ENCODE measurements at regions not wholly inside any gene's neighbourhood (a gene's known extent, or its start where the extent isn't known, plus 50 kb on each side); places are given as distances from the start of the nearest gene placed in this dataset.

GRCh38 chr11:110376021-110376420 is 53.7 kb upstream of the FDX1 start:
- DNase-seq (ENCODE audit: low spot score in 2 of 2) = no peak
- Mint-ChIP-seq H3K36me3 (no peaks in the 10 kb centered on the region), H3K4me1 (peaks cover 6% of the 10 kb centered on the region), H3K27ac (no peak overlapping the region), H3K4me3 (no peak overlapping the region), H3K9me3 (no peaks in the 10 kb centered on the region)
- no peak for ATAC-seq

- ATAC-seq (no peak), DNase-seq (ENCODE audit: low spot score in 2 of 2) (no peak)
- no peaks in the 10 kb centered on the region for H3K36me3 Mint-ChIP-seq
- H3K9me3 Mint-ChIP-seq = no peaks in the 10 kb centered on the region
- H3K4me1 Mint-ChIP-seq = peaks cover 6% of the 10 kb centered on the region
- no peak overlapping the region for H3K4me3 Mint-ChIP-seq
- H3K27ac Mint-ChIP-seq = no peak overlapping the region
Measured at GRCh38 chr11:110376711-110377324, 52.9 kb upstream of the FDX1 start.

GRCh38 chr11:110377434-110377833 is 52.3 kb upstream of the FDX1 start:
- H3K27ac Mint-ChIP-seq = no peak overlapping the region
- ATAC-seq = no peak

GRCh38 chr11:110379261-110379660 is 50.5 kb upstream of the FDX1 start:
- Mint-ChIP-seq H3K27ac (no peak overlapping the region), H3K4me1 (peaks cover 6% of the 10 kb centered on the region), H3K36me3 (no peaks in the 10 kb centered on the region), H3K4me3 (no peak overlapping the region), H3K9me3 (no peaks in the 10 kb centered on the region)
- DNase-seq (ENCODE audit: low spot score in 2 of 2) (no peak), ATAC-seq (no peak)

More at GRCh38 chr11:110377434-110377833, 52.3 kb upstream of the FDX1 start:
- Mint-ChIP-seq H3K9me3 (no peaks in the 10 kb centered on the region), H3K36me3 (no peaks in the 10 kb centered on the region), H3K4me3 (no peak overlapping the region), H3K4me1 (peaks cover 6% of the 10 kb centered on the region)
- no peak for DNase-seq (ENCODE audit: low spot score in 2 of 2)

GRCh38 chr11:110379936-110380335 is 49.8 kb upstream of the FDX1 start:
- Mint-ChIP-seq H3K9me3 (no peaks in the 10 kb centered on the region), H3K27ac (no peak overlapping the region), H3K4me1 (peaks cover 6% of the 10 kb centered on the region), H3K4me3 (no peak overlapping the region), H3K36me3 (no peaks in the 10 kb centered on the region)
- ATAC-seq = no peak
- no peak for DNase-seq (ENCODE audit: low spot score in 2 of 2)

Data from stimulated activated effector memory CD8-positive, alpha-beta T cell treated with anti-CD3 and anti-CD28 coated beads, Interleukin-12 subunit alpha, Interleukin-12 subunit beta, amount 100 ng/mL, for 72 hours (primary cell).